Trophoblast cell (in vitro differentiated cells and primary cell): ENCODE measurements at regions not wholly inside any gene's neighbourhood (a gene's known extent, or its start where the extent isn't known, plus 50 kb on each side); places are given as distances from the start of the nearest gene placed in this dataset.

Experiments used
- DNase-seq, 2 donors: peaks; one replicate each; pipeline ENCODE4 v3.0.0-alpha.2; 2016
- H2AFZ ChIP-seq: 2 replicates; pipeline ENCODE4 v1.6.1; 2013; ENCODE audit warnings: low read length, moderate library complexity, mild to moderate bottlenecking; ENCODE audit not compliant: insufficient read depth, poor library complexity
- H2AK5ac ChIP-seq: 2 replicates; pipeline ENCODE4 v1.6.1; 2013; ENCODE audit warnings: mild to moderate bottlenecking, low read length
- H2BK120ac ChIP-seq: 2 replicates; pipeline ENCODE4 v1.6.1; 2013; ENCODE audit warnings: low read length, mild to moderate bottlenecking, moderate library complexity; ENCODE audit not compliant: insufficient read depth, poor library complexity
- H2BK12ac ChIP-seq: 2 replicates; pipeline ENCODE4 v1.6.1; 2013; ENCODE audit warnings: mild to moderate bottlenecking, low read length, moderate library complexity
- H2BK5ac ChIP-seq: 2 replicates; pipeline ENCODE4 v1.6.1; 2013; ENCODE audit warnings: low read length, low read depth, moderate library complexity, mild to moderate bottlenecking; ENCODE audit not compliant: poor library complexity
- H3K14ac ChIP-seq: 2 replicates; pipeline ENCODE4 v1.6.1; 2013; ENCODE audit warnings: mild to moderate bottlenecking, low read length
- H3K18ac ChIP-seq: 2 replicates; pipeline ENCODE4 v1.6.1; 2013; ENCODE audit warnings: mild to moderate bottlenecking, low read length
- H3K23ac ChIP-seq: 2 replicates; pipeline ENCODE4 v1.6.1; 2013; ENCODE audit warnings: low read length
- H3K27ac ChIP-seq: 2 replicates; pipeline ENCODE4 v1.5.1; 2013; ENCODE audit warnings: low read depth, mild to moderate bottlenecking, inconsistent platforms, low read length, moderate library complexity
- H3K27me3 ChIP-seq: 2 replicates; pipeline ENCODE4 v1.6.1; 2013; ENCODE audit warnings: inconsistent platforms, mild to moderate bottlenecking, low read length, moderate library complexity; ENCODE audit not compliant: insufficient read depth
- H3K36me3 ChIP-seq, 2 experiments: 1 replicate in 1 of 2; 2 replicates in 1 of 2; pipeline ENCODE4 v1.6.1; 2013; ENCODE audit warnings: low read length in 2 of 2, mild to moderate bottlenecking in 2 of 2, moderate library complexity in 1 of 2; ENCODE audit not compliant: insufficient read depth in 2 of 2, control insufficient read depth in 1 of 2
- H3K4ac ChIP-seq: 2 replicates; pipeline ENCODE4 v1.6.1; 2013; ENCODE audit warnings: low read depth, mild to moderate bottlenecking, low read length, moderate library complexity
- H3K4me1 ChIP-seq, 2 experiments: 1 replicate in 1 of 2; 2 replicates in 1 of 2; pipeline ENCODE4 v1.6.1; 2013; ENCODE audit warnings: low read length in 2 of 2, mild to moderate bottlenecking in 2 of 2, moderate library complexity in 1 of 2; ENCODE audit not compliant: insufficient read depth in 2 of 2, control insufficient read depth in 1 of 2
- H3K4me2 ChIP-seq: 2 replicates; pipeline ENCODE4 v1.6.1; 2013; ENCODE audit warnings: inconsistent platforms, mild to moderate bottlenecking, low read length, moderate library complexity
- H3K4me3 ChIP-seq: 2 replicates; pipeline ENCODE4 v1.5.1; 2013; ENCODE audit warnings: mild to moderate bottlenecking, low read depth, low read length, inconsistent platforms
- H3K79me1 ChIP-seq: one replicate; pipeline ENCODE4 v1.6.1; 2013; ENCODE audit warnings: low read length
- H3K79me2 ChIP-seq: 2 replicates; pipeline ENCODE4 v1.6.1; 2013; ENCODE audit warnings: low read length, mild to moderate bottlenecking; ENCODE audit not compliant: control insufficient read depth, insufficient read depth, poor library complexity
- H3K9ac ChIP-seq: 2 replicates; pipeline ENCODE4 v1.6.1; 2013; ENCODE audit warnings: mild to moderate bottlenecking, low read length
- H3K9me3 ChIP-seq: 2 replicates; pipeline ENCODE4 v1.6.1; 2013; ENCODE audit warnings: low read depth, mild to moderate bottlenecking, control low read depth, inconsistent platforms, low read length; ENCODE audit not compliant: insufficient read depth
- H4K12ac ChIP-seq: 2 replicates; pipeline ENCODE4 v1.6.1; 2013; ENCODE audit warnings: low read depth, mild to moderate bottlenecking, low read length, moderate library complexity
- H4K8ac ChIP-seq: 2 replicates; pipeline ENCODE4 v1.6.1; 2013; ENCODE audit warnings: low read depth, mild to moderate bottlenecking, low read length, moderate library complexity
- H4K91ac ChIP-seq: one replicate; pipeline ENCODE4 v1.6.1; 2013; ENCODE audit warnings: low read depth, mild to moderate bottlenecking, low read length, moderate library complexity
- WGBS: extraction: QIAGEN DNeasy Blood & Tissue Kit; methylation state at CpG from one replicate; pipeline ENCODE4 v1.1.7; 2013; ENCODE audit warnings: missing lambda C conversion rate; ENCODE audit not compliant: insufficient read length, insufficient coverage; ENCODE audit errors: extremely low coverage; 5-methylcytosine and 5-hydroxymethylcytosine counted together

GRCh38 chr20:54339093-54339492, 131.2 kb downstream of the PFDN4 start:
- Histone ChIP-seq H3K4me3 (no peak overlapping the region), H3K14ac (no peak overlapping the region), H4K8ac (no peak overlapping the region), H2AK5ac (no peak overlapping the region), H3K79me1 (no peaks in the 10 kb centered on the region), H3K4me1 (no peaks in the 10 kb centered on the region), H3K27ac (no peak overlapping the region), H3K4me2 (no peak overlapping the region), H3K9ac (no peak overlapping the region), H4K12ac (no peak overlapping the region), H3K79me2 (no peaks in the 10 kb centered on the region), H2BK5ac (no peak overlapping the region), H3K4ac (no peak overlapping the region), H3K18ac (no peak overlapping the region), H4K91ac (no peak overlapping the region), H2BK12ac (no peak overlapping the region), H3K27me3 (no peaks in the 10 kb centered on the region), H3K23ac (no peak overlapping the region), H3K9me3 (no peaks in the 10 kb centered on the region), H3K36me3 (no peaks in the 10 kb centered on the region), H2AFZ (no peak overlapping the region), H2BK120ac (no peak overlapping the region)
- no peak for DNase-seq
- WGBS = no CpG with 5 or more reads among the region's 7 CpGs

- H3K4me3 ChIP-seq = no peak overlapping the region
- H3K36me3 ChIP-seq = no peaks in the 10 kb centered on the region
- no peak overlapping the region for H4K12ac ChIP-seq
- H3K4me2 ChIP-seq = no peak overlapping the region
- H3K18ac ChIP-seq = no peak overlapping the region
- no peaks in the 10 kb centered on the region for H3K9me3 ChIP-seq
- peaks cover 0 to 2% of the 10 kb centered on the region in 2 experiments for H3K4me1 ChIP-seq
- H3K27me3 ChIP-seq = no peaks in the 10 kb centered on the region
- no peak overlapping the region for H3K9ac ChIP-seq
- no peak overlapping the region for H2BK5ac ChIP-seq
- H3K79me2 ChIP-seq = no peaks in the 10 kb centered on the region
- H2AFZ ChIP-seq = no peak overlapping the region
- no peak overlapping the region for H4K91ac ChIP-seq
- H3K23ac ChIP-seq = no peak overlapping the region
- no peak for DNase-seq
- H4K8ac ChIP-seq = no peak overlapping the region
- H3K14ac ChIP-seq = no peak overlapping the region
- no peak overlapping the region for H2AK5ac ChIP-seq
- H2BK120ac ChIP-seq = no peak overlapping the region
- no CpG with 5 or more reads among the region's 1 CpG for WGBS
- no peak overlapping the region for H2BK12ac ChIP-seq
- H3K79me1 ChIP-seq = no peaks in the 10 kb centered on the region
- H3K27ac ChIP-seq = no peak overlapping the region
- H3K4ac ChIP-seq = no peak overlapping the region
Observed at GRCh38 chr20:54340206-54340605, 132.3 kb downstream of the PFDN4 start.

- no peak overlapping the region for H2AK5ac ChIP-seq
- H3K14ac ChIP-seq = no peak overlapping the region
- H4K8ac ChIP-seq = no peak overlapping the region
- no peak for DNase-seq
- no peak overlapping the region for H3K18ac ChIP-seq
- no peak overlapping the region for H3K9ac ChIP-seq
- no peak overlapping the region for H4K12ac ChIP-seq
- no peaks in the 10 kb centered on the region for H3K79me2 ChIP-seq
- H3K4me3 ChIP-seq = no peak overlapping the region
- H3K36me3 ChIP-seq = no peaks in the 10 kb centered on the region
- H4K91ac ChIP-seq = no peak overlapping the region
- no peak overlapping the region for H2BK5ac ChIP-seq
- no peaks in the 10 kb centered on the region for H3K9me3 ChIP-seq
- no CpG with 5 or more reads among the region's 4 CpGs for WGBS
- no peak overlapping the region for H2BK120ac ChIP-seq
- H3K23ac ChIP-seq = no peak overlapping the region
- H3K27ac ChIP-seq = no peak overlapping the region
- no peak overlapping the region for H2BK12ac ChIP-seq
- H2AFZ ChIP-seq = no peak overlapping the region
- peaks cover 0 to 4% of the 10 kb centered on the region in 2 experiments for H3K4me1 ChIP-seq
- no peaks in the 10 kb centered on the region for H3K79me1 ChIP-seq
- H3K4me2 ChIP-seq = no peak overlapping the region
- H3K4ac ChIP-seq = no peak overlapping the region
- H3K27me3 ChIP-seq = no peaks in the 10 kb centered on the region
Observed at GRCh38 chr20:54340667-54341081, 132.8 kb downstream of the PFDN4 start.

- no peak for DNase-seq
- H2BK5ac ChIP-seq = no peak overlapping the region
- H4K8ac ChIP-seq = no peak overlapping the region
- WGBS = no CpG with 5 or more reads among the region's 5 CpGs
- peaks cover 0 to 4% of the 10 kb centered on the region in 2 experiments for H3K4me1 ChIP-seq
- no peak overlapping the region for H3K4me3 ChIP-seq
- H3K23ac ChIP-seq = no peak overlapping the region
- H2BK12ac ChIP-seq = no peak overlapping the region
- no peaks in the 10 kb centered on the region for H3K9me3 ChIP-seq
- no peak overlapping the region for H3K18ac ChIP-seq
- H4K91ac ChIP-seq = no peak overlapping the region
- no peaks in the 10 kb centered on the region for H3K79me2 ChIP-seq
- no peak overlapping the region for H3K14ac ChIP-seq
- H3K4me2 ChIP-seq = no peak overlapping the region
- H2AK5ac ChIP-seq = no peak overlapping the region
- H3K79me1 ChIP-seq = no peaks in the 10 kb centered on the region
- no peak overlapping the region for H2AFZ ChIP-seq
- no peak overlapping the region for H4K12ac ChIP-seq
- no peaks in the 10 kb centered on the region for H3K27me3 ChIP-seq
- no peak overlapping the region for H3K27ac ChIP-seq
- no peaks in the 10 kb centered on the region for H3K36me3 ChIP-seq
- H3K4ac ChIP-seq = no peak overlapping the region
- H3K9ac ChIP-seq = no peak overlapping the region
- no peak overlapping the region for H2BK120ac ChIP-seq
Observed at GRCh38 chr20:54342258-54342920, 133.0 kb upstream of the DOK5 start.
